PC-3 (cell line): ENCODE measurements at regions not wholly inside any gene's neighbourhood (a gene's known extent, or its start where the extent isn't known, plus 50 kb on each side); places are given as distances from the start of the nearest gene placed in this dataset.

ENCODE experiments used
- EZH2 ChIP-seq: fragments of 300-600 bp; sonication (generic); IDR thresholded peaks from one replicate; pipeline ENCODE4 v1.6.1; 2017; ENCODE audit warnings: antibody characterized with exemption, mild to moderate bottlenecking, low read length; ENCODE audit not compliant: unreplicated experiment
- TF ChIP-seq, protein P1 (sequence below): fragments of 300-600 bp; sonication (generic); conservative IDR thresholded peaks from 2 replicates; pipeline ENCODE4 v1.5.1; 2017; ENCODE audit warnings: antibody characterized with exemption, low read depth, mild to moderate bottlenecking, low read length

DNA sequence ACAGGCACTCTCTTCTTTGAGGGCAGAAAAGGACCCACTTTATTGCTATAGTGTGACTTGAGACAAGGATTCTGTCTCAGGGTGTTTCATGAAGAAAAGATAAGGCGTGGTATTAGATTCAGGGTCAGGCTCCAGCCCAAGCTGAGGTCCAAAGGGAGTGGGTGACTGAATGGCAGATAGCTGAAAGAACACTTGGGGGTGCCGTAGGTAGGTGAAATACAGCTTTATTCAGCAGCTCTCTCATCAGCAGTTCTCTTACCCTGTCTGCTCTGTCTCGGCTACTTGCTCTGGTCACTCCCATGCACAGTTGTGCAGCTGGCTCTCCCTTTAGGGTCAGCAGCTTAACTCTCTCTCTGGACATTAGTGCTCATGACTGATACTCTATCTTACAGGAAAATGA lies 379.9 kb downstream of the LPIN1 start:
- TF ChIP-seq, protein P1, sequence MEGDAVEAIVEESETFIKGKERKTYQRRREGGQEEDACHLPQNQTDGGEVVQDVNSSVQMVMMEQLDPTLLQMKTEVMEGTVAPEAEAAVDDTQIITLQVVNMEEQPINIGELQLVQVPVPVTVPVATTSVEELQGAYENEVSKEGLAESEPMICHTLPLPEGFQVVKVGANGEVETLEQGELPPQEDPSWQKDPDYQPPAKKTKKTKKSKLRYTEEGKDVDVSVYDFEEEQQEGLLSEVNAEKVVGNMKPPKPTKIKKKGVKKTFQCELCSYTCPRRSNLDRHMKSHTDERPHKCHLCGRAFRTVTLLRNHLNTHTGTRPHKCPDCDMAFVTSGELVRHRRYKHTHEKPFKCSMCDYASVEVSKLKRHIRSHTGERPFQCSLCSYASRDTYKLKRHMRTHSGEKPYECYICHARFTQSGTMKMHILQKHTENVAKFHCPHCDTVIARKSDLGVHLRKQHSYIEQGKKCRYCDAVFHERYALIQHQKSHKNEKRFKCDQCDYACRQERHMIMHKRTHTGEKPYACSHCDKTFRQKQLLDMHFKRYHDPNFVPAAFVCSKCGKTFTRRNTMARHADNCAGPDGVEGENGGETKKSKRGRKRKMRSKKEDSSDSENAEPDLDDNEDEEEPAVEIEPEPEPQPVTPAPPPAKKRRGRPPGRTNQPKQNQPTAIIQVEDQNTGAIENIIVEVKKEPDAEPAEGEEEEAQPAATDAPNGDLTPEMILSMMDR, result no peak
- TF ChIP-seq EZH2, result no peak
